ENCODE measurements at regions not wholly inside any gene's neighbourhood (a gene's known extent, or its start where the extent isn't known, plus 50 kb on each side); places are given as distances from the start of the nearest gene placed in this dataset.

GRCh38 chr14:43361751-43362150, 1145.3 kb downstream of the FSCB start:
- DNase-seq = no peak
- in situ Hi-C loops (cut with HindIII; ENCODE audit: low pct_ligation_motif_present, low sequenced_read_pairs) = no loop called here
- TF ChIP-seq CTCF (IDR thresholded peaks at IDR 0.05; ENCODE audit: low read depth, low read length, missing control alignments) = no peak
- Histone ChIP-seq H3K4me3 (ENCODE audit: low read depth, low read length) (no peak overlapping the region), H3K27me3 (replicated peaks) (no peaks in the 10 kb centered on the region), H3K36me3 (replicated peaks) (no peaks in the 10 kb centered on the region), H3K27ac (no peak overlapping the region)

GRCh38 chr14:43360239-43360638, 1146.8 kb downstream of the FSCB start:
- Histone ChIP-seq H3K36me3 (replicated peaks) (no peaks in the 10 kb centered on the region), H3K4me3 (ENCODE audit: low read depth, low read length) (no peak overlapping the region), H3K27ac (no peak overlapping the region), H3K27me3 (replicated peaks) (no peaks in the 10 kb centered on the region)
- in situ Hi-C loops (cut with HindIII; ENCODE audit: low pct_ligation_motif_present, low sequenced_read_pairs) = no loop called here
- no peak for DNase-seq
- no peak for TF ChIP-seq CTCF (IDR thresholded peaks at IDR 0.05; ENCODE audit: low read depth, low read length, missing control alignments)

GRCh38 chr14:43359317-43359716, 1147.8 kb downstream of the FSCB start:
- DNase-seq = no peak
- H3K36me3 ChIP-seq (replicated peaks) = no peaks in the 10 kb centered on the region
- no peak overlapping the region for H3K27ac ChIP-seq
- TF ChIP-seq CTCF (IDR thresholded peaks at IDR 0.05; ENCODE audit: low read depth, low read length, missing control alignments) = no peak
- no peaks in the 10 kb centered on the region for H3K27me3 ChIP-seq (replicated peaks)
- no peak overlapping the region for H3K4me3 ChIP-seq (ENCODE audit: low read depth, low read length)
- in situ Hi-C loops (cut with HindIII; ENCODE audit: low pct_ligation_motif_present, low sequenced_read_pairs) = no loop called here

GRCh38 chr14:43356979-43357545, 1150.0 kb downstream of the FSCB start:
- Histone ChIP-seq H3K27ac (no peak overlapping the region), H3K36me3 (replicated peaks) (no peaks in the 10 kb centered on the region), H3K27me3 (replicated peaks) (no peaks in the 10 kb centered on the region), H3K4me3 (ENCODE audit: low read depth, low read length) (no peak overlapping the region)
- DNase-seq = no peak
- TF ChIP-seq CTCF (IDR thresholded peaks at IDR 0.05; ENCODE audit: low read depth, low read length, missing control alignments) = no peak
- in situ Hi-C loops (cut with HindIII; ENCODE audit: low pct_ligation_motif_present, low sequenced_read_pairs) = no loop called here

DNA sequence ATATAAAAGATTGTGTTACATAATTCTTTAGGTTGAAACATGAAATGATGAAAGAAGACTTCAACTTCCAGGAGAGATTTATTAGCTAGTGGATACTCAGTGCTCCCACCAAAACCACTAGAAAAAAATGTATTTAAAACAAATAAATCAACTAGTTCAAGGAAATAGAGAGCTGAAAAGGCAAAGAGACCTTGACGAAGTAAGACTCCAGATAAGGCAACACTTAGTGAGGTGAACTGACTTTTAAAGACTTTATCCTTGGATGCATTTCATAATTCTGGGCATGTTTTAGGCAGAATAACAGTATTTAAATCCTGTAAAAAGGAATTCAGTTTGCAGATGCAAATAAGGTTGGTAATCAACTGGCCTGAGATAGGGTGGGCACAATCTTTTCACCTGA, 1150.7 kb downstream of the FSCB start:
- Histone ChIP-seq H3K27ac (no peak overlapping the region), H3K4me3 (ENCODE audit: low read depth, low read length) (no peak overlapping the region), H3K36me3 (replicated peaks) (no peaks in the 10 kb centered on the region), H3K27me3 (replicated peaks) (no peaks in the 10 kb centered on the region)
- DNase-seq = no peak
- no peak for TF ChIP-seq CTCF (IDR thresholded peaks at IDR 0.05; ENCODE audit: low read depth, low read length, missing control alignments)
- in situ Hi-C loops (cut with HindIII; ENCODE audit: low pct_ligation_motif_present, low sequenced_read_pairs) = no loop called here

GRCh38 chr14:43341921-43342320, 1165.2 kb downstream of the FSCB start:
- Histone ChIP-seq H3K36me3 (replicated peaks) (no peaks in the 10 kb centered on the region), H3K27me3 (replicated peaks) (no peaks in the 10 kb centered on the region), H3K4me3 (ENCODE audit: low read depth, low read length) (no peak overlapping the region), H3K27ac (no peak overlapping the region)
- in situ Hi-C loops (cut with HindIII; ENCODE audit: low pct_ligation_motif_present, low sequenced_read_pairs) = no loop called here
- DNase-seq = no peak
- no peak for TF ChIP-seq CTCF (IDR thresholded peaks at IDR 0.05; ENCODE audit: low read depth, low read length, missing control alignments)
